Fibroblast of upper back skin (primary cell): ENCODE measurements at regions not wholly inside any gene's neighbourhood (a gene's known extent, or its start where the extent isn't known, plus 50 kb on each side); places are given as distances from the start of the nearest gene placed in this dataset.
A peak's percentile ranks its signal among the peaks of the same experiment; 100 is the strongest.
"Not testable (repeated sequence)": the region's sequence is repeated elsewhere in the genome, so short reads cannot be mapped to it uniquely, and the experiment has no call there.

Source experiments
- DNase-seq: peaks from one replicate; pipeline ENCODE4 v3.0.0-alpha.2; 2013

DNA sequence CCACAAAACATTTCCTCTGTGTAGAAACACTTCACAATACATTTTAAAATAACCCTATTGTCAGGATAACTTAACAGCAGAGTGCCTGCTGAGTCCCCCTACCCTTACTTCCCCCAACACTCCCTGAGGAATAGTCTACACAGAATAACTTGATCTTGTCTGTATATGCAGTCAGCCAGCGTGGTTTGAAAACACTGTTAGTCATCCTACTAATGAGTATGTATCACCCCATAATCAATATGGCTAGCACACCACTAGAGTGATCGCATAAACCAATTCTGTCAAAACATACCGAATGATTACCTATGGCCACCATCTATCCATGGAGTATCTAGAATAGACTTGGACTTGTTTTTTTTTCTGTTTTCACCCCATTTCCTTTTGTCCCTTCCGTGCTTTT lies 152.7 kb upstream of the NECTIN3 start:
- DNase-seq: no peak

- DNase-seq: no peak
Observed at GRCh38 chr3:110925798-110926197, 145.8 kb upstream of the NECTIN3 start.

GRCh38 chr3:110928016-110928662 lies 143.5 kb upstream of the NECTIN3 start:
- no peak for DNase-seq

- DNase-seq: peak; percentile 23
Observed at GRCh38 chr3:110929816-110930215, 141.8 kb upstream of the NECTIN3 start.

DNA sequence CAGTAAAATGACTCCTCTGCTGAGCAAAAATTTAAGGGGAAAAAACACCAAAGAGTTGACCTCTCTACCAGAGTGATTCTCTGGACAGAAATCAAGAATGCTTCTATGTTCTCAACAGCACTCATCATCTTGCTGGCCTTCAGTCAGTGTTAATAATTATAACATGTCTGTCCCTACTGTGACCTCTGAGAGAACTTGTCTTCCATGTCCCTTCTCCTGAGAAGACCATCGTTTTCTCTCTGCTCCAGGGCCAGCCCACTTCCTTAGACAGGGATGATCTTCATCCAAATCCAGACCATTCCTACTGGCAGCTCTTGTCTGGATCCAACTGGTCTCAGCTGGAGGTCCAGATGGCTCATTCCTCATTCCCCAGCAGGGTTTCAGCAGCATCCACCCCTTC lies 139.0 kb upstream of the NECTIN3 start:
- DNase-seq: peak; percentile 80

DNA sequence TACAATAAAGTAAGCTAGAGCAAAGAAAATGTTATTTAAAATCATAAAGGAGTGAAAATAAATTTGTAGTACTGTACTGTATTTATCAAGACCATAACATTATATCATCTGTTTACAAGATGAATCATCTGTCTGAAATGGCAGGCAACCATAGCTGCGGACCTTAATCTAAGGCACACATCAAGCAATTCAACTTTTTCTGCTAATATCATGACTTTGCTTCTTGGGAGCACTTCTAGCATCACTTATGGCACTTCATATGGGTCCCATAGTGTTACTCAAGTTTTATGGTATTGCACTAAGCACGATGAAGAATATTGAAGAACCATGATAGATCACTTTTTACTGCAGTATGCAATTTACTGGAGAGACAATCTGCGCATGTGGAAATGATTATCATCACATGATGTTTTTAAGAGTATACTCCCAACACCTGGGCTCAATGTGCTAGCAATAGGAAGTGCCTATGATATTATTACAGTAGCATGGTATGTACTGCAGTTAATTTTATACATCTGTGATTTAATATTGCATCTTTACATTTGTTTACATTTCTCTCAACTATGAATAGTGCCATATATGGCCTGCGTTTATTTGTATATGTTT lies 137.7 kb upstream of the NECTIN3 start:
- DNase-seq: peak; percentile 69

DNA sequence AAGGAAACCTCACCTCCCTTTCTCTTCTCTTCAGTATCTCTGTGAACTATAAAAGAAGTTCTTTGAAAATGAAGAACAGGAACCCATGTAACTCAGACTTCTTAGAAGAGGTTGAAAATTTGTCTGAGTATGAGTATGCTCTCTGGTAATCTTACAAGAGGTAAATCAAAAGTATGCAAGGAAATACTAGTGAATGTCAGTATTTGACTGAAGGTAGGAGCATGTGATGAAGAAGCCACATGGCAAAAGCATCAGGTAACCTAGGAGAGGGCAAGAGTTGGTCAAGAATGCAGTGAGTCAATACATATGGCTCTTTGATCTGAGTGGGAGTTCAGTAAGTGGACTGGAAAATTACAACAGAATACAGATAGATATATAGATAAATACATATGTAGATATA lies 133.0 kb upstream of the NECTIN3 start:
- DNase-seq: no peak

- no peak for DNase-seq
Observed at GRCh38 chr3:110940055-110940454, 131.6 kb upstream of the NECTIN3 start.

GRCh38 chr3:110944782-110945181 lies 126.8 kb upstream of the NECTIN3 start:
- no peak for DNase-seq

DNA sequence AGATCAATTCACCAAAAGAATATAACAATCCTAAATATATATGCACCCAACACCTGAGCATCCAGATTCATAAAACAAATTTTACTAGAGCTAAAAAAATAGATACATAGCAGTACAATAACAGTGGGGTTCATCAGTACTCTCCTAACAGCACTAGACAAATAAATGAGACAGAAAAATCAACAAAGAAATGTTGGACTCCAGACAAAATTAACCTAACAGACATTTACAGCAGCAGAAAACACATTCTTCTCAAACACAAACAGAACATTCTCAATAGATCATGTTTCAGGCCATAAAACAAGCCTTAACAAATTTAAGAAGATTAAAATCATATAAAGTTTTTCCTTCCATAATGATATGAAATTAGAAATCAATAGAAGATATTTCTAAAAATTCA lies 124.8 kb upstream of the NECTIN3 start:
- no peak for DNase-seq

GRCh38 chr3:110949194-110949593 lies 122.4 kb upstream of the NECTIN3 start:
- not testable (repeated sequence) for DNase-seq

DNA sequence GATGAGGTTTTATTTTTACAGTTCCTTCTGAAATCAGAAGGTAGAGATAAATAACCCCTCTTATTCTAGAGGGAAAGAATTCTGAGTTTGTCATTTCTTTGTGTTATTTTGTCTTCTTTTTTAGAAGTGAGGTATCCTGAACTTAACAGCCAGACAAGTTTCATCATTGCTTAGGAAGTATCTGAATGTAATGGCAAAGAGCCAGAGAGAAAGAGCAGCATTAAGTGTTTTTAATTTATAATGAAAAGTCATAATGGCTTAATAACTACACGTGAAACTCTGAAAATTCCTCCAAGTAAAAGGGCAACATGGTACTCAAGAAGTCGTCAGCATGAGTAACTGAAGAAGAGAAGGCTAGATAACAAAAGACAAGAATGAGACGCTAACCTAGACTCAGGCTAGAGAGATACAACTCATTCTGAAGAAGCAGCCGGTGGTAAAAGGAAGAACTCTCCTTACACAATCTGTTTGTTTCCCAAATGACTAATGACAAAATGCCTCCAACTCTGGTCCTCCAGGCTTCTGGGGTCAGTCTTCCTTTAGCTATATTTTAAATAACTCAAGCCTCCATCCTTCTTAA lies 116.2 kb upstream of the NECTIN3 start:
- DNase-seq: peak; percentile 36

GRCh38 chr3:110956081-110956480 lies 115.5 kb upstream of the NECTIN3 start:
- DNase-seq: peak; percentile 6

DNA sequence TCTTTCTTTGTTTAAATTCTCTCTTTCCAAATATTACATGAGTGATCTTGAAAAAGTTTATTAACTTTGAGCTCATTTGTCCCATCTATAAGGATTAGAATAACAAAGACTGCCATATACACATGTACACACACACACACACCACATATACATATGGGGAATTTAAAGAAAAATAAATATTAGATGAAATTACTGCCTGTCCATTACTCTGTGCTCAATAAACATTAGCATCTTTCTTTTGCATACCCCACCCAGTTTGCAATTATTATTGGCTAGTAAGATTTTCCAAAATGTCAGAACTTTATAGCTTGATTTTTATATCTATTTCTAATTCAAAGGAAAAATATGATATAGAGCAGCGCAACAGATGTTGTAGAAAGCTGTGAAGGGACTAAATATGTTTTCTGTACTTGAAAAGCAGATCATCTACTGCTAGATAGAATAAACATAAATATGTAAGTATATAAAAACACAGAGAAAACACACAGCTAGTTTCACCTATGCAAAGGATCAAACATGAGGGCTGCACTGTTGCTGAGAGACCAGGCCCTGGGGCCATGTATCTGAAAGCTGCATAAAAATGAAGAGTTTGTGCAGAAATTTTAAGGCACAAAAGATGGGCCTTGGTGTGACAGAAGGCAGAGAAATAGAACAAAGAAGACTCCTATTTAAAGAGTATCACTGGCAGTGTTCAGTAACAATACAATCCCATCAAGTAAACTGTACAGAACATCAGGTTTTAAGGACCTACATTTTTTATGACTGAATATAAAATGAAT lies 114.2 kb upstream of the NECTIN3 start:
- no peak for DNase-seq

GRCh38 chr3:110958313-110959147 lies 113.1 kb upstream of the NECTIN3 start:
- no peak for DNase-seq

GRCh38 chr3:110965976-110966375 lies 105.6 kb upstream of the NECTIN3 start:
- no peak for DNase-seq

- DNase-seq: no peak
Observed at GRCh38 chr3:110966966-110967663, 104.5 kb upstream of the NECTIN3 start.

DNA sequence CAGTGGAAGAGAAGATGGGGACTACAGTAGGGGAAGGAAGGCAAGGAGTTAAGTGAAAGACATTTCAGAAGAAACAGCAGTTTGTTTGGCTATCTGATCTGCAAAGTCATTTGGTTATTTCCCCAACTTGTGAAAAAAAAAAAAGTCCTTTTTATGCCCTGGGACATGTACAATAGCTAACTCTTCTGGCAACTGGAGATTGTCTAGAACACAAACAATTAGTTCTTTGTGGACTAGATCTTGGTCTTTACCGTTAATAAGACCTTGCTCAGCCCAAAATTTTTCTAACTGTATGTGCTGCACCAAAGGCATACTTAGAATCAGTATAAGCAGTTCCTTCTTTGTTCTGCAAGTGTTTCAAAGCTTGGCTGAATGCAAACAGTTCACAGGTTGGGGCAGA lies 103.5 kb upstream of the NECTIN3 start:
- DNase-seq: no peak

DNA sequence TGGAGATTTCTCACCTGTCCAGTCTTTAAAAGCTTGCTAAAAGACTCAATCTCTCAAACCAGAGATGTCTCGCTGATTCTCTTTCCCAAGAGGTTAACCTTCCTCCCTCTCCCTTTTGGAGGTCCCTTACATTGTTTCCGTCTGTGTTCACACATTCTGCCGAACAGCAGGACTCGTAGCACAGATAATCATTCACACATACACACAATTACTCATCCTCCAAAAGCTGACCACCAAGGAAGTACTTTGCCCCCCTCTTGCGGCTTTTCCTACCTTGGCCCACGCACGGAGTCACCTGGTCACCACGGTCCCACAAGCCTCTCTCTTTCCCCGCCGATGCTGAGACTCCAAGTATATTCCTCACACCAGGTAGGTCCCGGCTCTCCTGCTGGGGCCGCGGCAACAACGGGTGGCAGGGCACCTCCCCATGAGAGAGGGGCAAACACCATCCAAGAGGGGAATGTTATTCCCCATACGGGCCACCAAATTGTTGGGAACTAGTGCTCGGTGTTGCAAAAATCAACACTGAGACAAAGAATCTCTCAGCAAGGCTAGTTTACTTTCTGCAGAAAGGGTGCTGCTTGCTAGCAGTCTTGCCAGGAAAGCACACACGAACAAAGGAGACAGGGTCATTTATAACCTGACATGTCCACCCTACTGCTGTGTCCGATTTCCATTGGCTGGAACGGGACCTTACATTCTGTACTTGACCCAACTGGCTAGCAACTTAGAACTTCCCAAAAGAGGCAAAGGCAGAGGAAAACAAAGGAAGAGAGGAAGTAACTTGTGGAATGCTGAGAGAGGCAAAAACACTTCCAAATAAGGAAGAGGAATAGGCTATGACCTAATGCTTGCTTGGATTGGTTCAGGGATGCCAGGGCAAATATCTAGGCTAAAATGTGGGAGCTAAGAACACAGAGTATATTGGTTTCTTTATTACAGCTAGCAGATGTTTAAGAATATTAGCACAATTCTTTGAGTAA lies 102.1 kb upstream of the NECTIN3 start:
- DNase-seq: no peak

GRCh38 chr3:110971010-110971601 lies 100.5 kb upstream of the NECTIN3 start:
- DNase-seq: no peak
